NB4 (cell line): ENCODE measurements at regions not wholly inside any gene's neighbourhood (a gene's known extent, or its start where the extent isn't known, plus 50 kb on each side); places are given as distances from the start of the nearest gene placed in this dataset.

Source experiments
- DNase-seq: peaks from one replicate; pipeline ENCODE4 v3.0.0; 2010; ENCODE audit warnings: low read depth
- H3K4me3 ChIP-seq: one replicate; pipeline ENCODE4 v1.5.1; 2011; ENCODE audit warnings: mild to moderate bottlenecking, low read depth, low read length, moderate library complexity
- CTCF ChIP-seq: IDR thresholded peaks from one replicate; pipeline ENCODE4 v1.5.1; 2012; ENCODE audit warnings: low read depth, low read length
- MAX ChIP-seq: IDR thresholded peaks from 2 replicates; pipeline ENCODE4 v1.6.1; 2011; ENCODE audit warnings: low read depth, low read length
- MYC ChIP-seq: IDR thresholded peaks from 2 replicates; pipeline ENCODE4 v1.6.1; 2011; ENCODE audit warnings: low read depth, low read length
- POLR2A ChIP-seq: IDR thresholded peaks from 2 replicates; pipeline ENCODE4 v1.6.1; 2011; ENCODE audit warnings: mild to moderate bottlenecking; ENCODE audit not compliant: insufficient read length; ENCODE audit errors: extremely low read depth

- DNase-seq = no peak
- TF ChIP-seq MAX = no peak
- TF ChIP-seq MYC = no peak
- TF ChIP-seq POLR2A = no peak
- no peak for TF ChIP-seq CTCF
- no peak overlapping the region for H3K4me3 ChIP-seq
Measured at GRCh38 chr6:133743621-133744020, 145.3 kb upstream of the TCF21 start.

DNA sequence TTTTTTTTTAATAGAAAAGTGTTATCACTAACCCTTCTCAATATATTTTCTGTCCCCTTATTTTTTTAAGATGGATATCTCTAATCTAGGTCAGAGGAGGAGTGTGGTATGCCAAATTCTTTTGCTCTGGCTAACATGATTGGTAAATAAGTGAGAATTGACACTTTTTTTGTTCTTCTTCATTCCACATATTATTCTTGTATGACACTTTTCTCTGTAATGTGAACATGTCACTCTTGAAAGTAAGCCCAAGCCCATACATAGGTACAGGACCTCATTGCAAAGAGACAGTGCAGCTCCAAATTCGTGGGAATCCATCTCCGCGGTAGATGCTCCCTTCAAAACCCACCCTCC lies 142.5 kb upstream of the TCF21 start:
- TF ChIP-seq POLR2A (no peak), MYC (no peak), CTCF (no peak), MAX (no peak)
- no peak overlapping the region for H3K4me3 ChIP-seq
- no peak for DNase-seq

DNA sequence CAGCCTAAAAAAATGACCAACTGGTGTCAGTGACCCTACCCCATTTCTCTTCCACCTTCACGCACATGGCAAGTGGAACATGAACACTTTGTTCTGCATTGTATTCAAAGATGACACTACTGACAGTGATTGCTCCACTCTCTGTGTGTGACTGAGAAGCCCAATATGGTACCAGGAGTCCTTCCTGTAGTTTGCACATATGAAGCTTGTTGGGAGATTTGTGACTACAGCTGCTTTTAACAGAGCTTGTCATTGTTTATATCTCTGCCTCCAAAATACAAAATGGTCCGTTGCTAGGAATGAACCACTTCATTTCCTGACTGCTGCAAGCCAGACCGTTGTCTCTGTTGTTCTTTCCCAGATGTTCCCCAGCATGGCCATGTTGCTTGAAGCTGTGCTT lies 140.3 kb upstream of the TCF21 start:
- H3K4me3 ChIP-seq = no peak overlapping the region
- TF ChIP-seq POLR2A (no peak), CTCF (no peak), MAX (no peak), MYC (no peak)
- DNase-seq = no peak

DNA sequence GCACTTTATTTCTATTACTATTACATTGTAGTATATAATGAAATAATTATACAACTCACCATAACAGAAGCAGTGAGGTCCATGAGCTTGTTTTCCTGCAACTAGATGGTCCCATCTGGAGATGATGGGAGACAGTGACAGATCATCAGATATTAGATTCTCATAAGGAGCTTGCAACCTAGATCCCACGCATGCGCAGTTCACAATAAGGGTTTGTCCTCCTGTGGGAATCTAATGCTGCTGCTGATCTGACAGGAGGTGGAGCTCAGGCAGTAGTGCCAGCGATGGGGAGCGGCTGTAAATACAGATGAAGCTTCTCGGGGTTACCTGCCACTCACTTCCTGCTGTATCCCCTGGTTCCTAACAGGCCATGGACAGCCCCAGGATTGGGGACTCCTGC lies 139.5 kb upstream of the TCF21 start:
- H3K4me3 ChIP-seq = no peak overlapping the region
- DNase-seq = no peak
- TF ChIP-seq MYC = no peak
- TF ChIP-seq CTCF = no peak
- TF ChIP-seq MAX = no peak
- no peak for TF ChIP-seq POLR2A

DNA sequence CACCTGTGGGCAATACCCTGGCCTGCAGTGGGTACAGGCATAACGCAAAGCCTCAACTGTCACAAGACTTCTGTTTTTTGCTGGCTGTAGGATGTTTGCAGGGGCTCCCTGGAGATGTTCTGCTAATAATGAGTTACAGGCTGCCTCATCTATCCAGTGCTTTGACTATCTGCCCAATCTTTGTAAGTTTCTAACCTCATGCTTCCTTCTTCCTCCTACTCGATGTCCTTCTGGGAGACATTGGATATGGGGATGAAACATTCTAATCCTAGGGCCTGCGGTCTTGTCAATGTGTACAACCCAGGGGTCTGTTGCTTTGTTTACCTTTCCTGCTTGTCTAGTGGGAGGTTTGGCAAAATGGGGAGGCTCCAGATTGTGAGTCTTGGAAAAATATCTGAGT lies 136.8 kb upstream of the TCF21 start:
- H3K4me3 ChIP-seq = no peak overlapping the region
- TF ChIP-seq MAX (no peak), MYC (no peak), POLR2A (no peak), CTCF (no peak)
- no peak for DNase-seq

DNA sequence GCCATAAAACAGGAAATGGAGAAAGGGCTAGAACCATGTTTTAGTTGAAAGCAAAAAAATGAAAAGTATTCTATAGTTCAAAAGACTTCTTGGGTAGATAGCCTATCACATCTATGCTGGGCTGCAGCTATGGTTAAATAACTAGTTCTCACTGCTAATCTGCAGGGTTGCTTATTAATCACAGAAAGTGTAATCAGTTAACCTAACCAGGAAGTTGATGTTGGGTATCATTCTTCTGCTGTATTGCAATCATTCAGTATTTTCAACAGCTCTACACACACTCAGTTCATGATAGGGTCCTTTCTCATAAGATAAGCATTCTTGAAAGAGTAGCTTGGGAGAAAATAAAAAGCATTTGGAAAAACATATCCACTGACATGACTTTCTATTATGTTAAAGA lies 135.2 kb upstream of the TCF21 start:
- no peak overlapping the region for H3K4me3 ChIP-seq
- TF ChIP-seq MAX (no peak), CTCF (no peak), MYC (no peak), POLR2A (no peak)
- DNase-seq = no peak
